Peyer's patch (tissue), 4 donors: ENCODE measurements at regions not wholly inside any gene's neighbourhood (a gene's known extent, or its start where the extent isn't known, plus 50 kb on each side); places are given as distances from the start of the nearest gene placed in this dataset.
"Not testable (repeated sequence)": the region's sequence is repeated elsewhere in the genome, so short reads cannot be mapped to it uniquely, and the experiment has no call there.

Experiments
- DNase-seq, 3 donors: peaks; one replicate each; pipeline ENCODE4 v3.0.0-alpha.2; 2017 to 2019
- H3K27ac ChIP-seq, 4 donors: fragments of 200-600 bp; sonication (generic); one replicate each; pipeline ENCODE4 v1.5.1; 2016 to 2019
- H3K27me3 ChIP-seq, 2 donors: fragments of 200-600 bp; sonication (generic); one replicate each; pipeline ENCODE4 v1.5.1; 2019
- H3K36me3 ChIP-seq, 3 donors: fragments of 200-600 bp; sonication (generic); one replicate each; pipeline ENCODE4 v1.5.1; 2016 to 2019
- H3K4me1 ChIP-seq, 4 donors: fragments of 200-600 bp; sonication (generic); one replicate each; pipeline ENCODE4 v1.5.1; 2016 to 2019
- H3K4me3 ChIP-seq, 4 donors: fragments of 200-600 bp; sonication (generic); 1 replicate in 3 of 4; 2 replicates in 1 of 4; pipeline ENCODE4 v1.5.1; 2016 to 2019; ENCODE audit warnings: mild to moderate bottlenecking in 1 of 4
- H3K9me3 ChIP-seq, 4 donors: fragments of 200-600 bp; sonication (generic); one replicate each; pipeline ENCODE4 v1.5.1; 2016 to 2019; ENCODE audit warnings: mild to moderate bottlenecking in 1 of 4
- POLR2A ChIP-seq, 2 donors: fragments of 450-650 bp; IDR thresholded peaks; one replicate each; pipeline ENCODE4 v1.5.1; 2017; ENCODE audit warnings: antibody characterized with exemption in 2 of 2, mild to moderate bottlenecking in 2 of 2, moderate library complexity in 2 of 2
- TF ChIP-seq, protein P1 (sequence below), 6 experiments: fragments of 450-650 bp in 4 of 6; fragments of 200-600 bp in 2 of 6; sonication (generic) in 1 of 6; IDR thresholded peaks; one replicate each; pipeline ENCODE4 v1.5.1; 2017 to 2019; ENCODE audit warnings: antibody characterized with exemption in 6 of 6, mild to moderate bottlenecking in 3 of 6, moderate library complexity in 1 of 6

GRCh38 chr4:123232439-123232838 is 164.2 kb upstream of the SPRY1 start:
- TF ChIP-seq, protein P1, sequence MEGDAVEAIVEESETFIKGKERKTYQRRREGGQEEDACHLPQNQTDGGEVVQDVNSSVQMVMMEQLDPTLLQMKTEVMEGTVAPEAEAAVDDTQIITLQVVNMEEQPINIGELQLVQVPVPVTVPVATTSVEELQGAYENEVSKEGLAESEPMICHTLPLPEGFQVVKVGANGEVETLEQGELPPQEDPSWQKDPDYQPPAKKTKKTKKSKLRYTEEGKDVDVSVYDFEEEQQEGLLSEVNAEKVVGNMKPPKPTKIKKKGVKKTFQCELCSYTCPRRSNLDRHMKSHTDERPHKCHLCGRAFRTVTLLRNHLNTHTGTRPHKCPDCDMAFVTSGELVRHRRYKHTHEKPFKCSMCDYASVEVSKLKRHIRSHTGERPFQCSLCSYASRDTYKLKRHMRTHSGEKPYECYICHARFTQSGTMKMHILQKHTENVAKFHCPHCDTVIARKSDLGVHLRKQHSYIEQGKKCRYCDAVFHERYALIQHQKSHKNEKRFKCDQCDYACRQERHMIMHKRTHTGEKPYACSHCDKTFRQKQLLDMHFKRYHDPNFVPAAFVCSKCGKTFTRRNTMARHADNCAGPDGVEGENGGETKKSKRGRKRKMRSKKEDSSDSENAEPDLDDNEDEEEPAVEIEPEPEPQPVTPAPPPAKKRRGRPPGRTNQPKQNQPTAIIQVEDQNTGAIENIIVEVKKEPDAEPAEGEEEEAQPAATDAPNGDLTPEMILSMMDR (IDR thresholded peaks at IDR 0.05), result no peak
- no peak for TF ChIP-seq POLR2A (IDR thresholded peaks at IDR 0.05)
- Histone ChIP-seq H3K36me3 (no peaks in the 10 kb centered on the region), H3K4me3 (no peak overlapping the region), H3K27ac (no peak overlapping the region), H3K27me3 (no peaks in the 10 kb centered on the region), H3K9me3 (no peaks in the 10 kb centered on the region), H3K4me1 (no peaks in the 10 kb centered on the region)
- DNase-seq, result no peak

DNA sequence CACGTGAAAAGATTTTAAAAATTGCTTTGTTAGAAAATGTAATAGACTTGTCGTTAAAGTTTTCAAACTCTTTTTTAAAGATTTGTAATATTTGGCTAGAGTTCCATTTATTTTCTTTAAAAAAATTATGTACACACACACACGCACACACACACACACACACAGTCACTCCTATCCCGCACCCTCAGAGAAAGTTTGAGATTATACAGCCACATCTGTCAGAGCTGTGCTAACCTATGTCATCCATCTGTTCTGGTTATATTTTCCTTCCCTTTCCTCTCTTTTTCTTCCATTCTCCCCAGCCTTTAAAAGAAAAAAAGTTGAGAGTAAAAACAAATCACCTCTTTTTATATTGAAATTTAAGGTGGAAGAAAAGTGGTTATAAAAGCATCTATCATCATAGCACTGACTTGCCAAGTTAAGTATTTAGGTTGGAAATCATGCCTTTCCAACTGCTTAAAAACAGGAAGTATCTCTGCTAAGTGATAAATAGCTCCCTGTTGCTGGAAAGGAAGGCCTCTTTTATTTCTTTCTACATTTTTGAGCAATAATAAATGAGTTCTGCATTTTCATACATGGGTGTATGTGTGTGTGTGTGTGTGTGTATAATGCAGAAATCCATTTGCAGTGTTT is 163.3 kb upstream of the SPRY1 start:
- Histone ChIP-seq H3K4me3 (no peak overlapping the region), H3K4me1 (no peaks in the 10 kb centered on the region), H3K36me3 (no peaks in the 10 kb centered on the region), H3K27me3 (no peaks in the 10 kb centered on the region), H3K27ac (no peak overlapping the region), H3K9me3 (no peaks in the 10 kb centered on the region)
- no peak for DNase-seq
- no peak for TF ChIP-seq POLR2A (IDR thresholded peaks at IDR 0.05)
- TF ChIP-seq, protein P1 (IDR thresholded peaks at IDR 0.05), result no peak

DNA sequence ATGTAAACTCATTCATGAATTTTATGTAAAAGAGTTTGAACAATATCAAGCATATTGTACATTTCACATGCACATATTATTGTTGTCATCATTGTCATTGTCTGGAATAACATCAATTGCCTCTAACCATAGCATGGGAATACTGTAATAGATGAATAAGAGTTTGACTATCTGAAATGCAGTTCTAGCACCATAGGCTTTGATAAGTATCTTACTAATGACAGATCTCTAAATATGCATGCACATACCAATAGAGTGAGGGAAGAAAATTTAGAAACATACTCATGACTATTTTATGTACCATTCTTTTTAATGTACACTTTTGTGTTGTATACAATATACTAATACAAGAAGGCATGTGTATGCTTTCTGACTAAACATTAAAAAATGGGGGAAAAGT is 161.6 kb upstream of the SPRY1 start:
- H3K27ac ChIP-seq, result no peak overlapping the region
- no peak overlapping the region for H3K4me3 ChIP-seq
- no peak for DNase-seq
- TF ChIP-seq, protein P1 (IDR thresholded peaks at IDR 0.05), result no peak
- no peak for TF ChIP-seq POLR2A (IDR thresholded peaks at IDR 0.05)
- H3K36me3 ChIP-seq, result no peaks in the 10 kb centered on the region
- no peaks in the 10 kb centered on the region for H3K9me3 ChIP-seq
- no peaks in the 10 kb centered on the region for H3K4me1 ChIP-seq
- H3K27me3 ChIP-seq, result no peaks in the 10 kb centered on the region

DNA sequence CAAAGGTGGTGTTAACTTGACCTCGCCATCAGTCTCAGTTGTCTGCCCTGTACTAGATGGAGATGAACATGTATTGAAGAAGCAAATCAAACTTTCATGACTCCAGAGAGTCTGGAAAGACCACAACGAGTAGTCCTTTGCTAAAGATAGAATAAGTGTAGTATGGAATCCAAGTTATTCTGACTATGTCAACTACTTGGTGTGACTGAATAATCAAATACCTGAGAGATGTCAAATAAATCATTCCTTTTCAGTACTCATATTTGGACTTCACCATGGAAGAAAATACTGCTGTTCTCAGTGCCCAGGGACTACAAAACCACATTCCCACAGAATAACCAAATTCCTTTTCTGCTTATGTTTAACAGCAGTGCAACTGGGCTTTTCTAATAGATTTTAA is 161.2 kb upstream of the SPRY1 start:
- no peak overlapping the region for H3K4me3 ChIP-seq
- H3K4me1 ChIP-seq, result no peaks in the 10 kb centered on the region
- no peaks in the 10 kb centered on the region for H3K36me3 ChIP-seq
- DNase-seq, result no peak
- H3K9me3 ChIP-seq, result no peaks in the 10 kb centered on the region
- H3K27ac ChIP-seq, result no peak overlapping the region
- H3K27me3 ChIP-seq, result no peaks in the 10 kb centered on the region
- TF ChIP-seq POLR2A (IDR thresholded peaks at IDR 0.05), result no peak
- TF ChIP-seq, protein P1 (IDR thresholded peaks at IDR 0.05), result no peak

- Histone ChIP-seq H3K9me3 (no peaks in the 10 kb centered on the region), H3K27ac (no peak overlapping the region), H3K27me3 (no peaks in the 10 kb centered on the region), H3K36me3 (no peaks in the 10 kb centered on the region), H3K4me3 (no peak overlapping the region), H3K4me1 (no peaks in the 10 kb centered on the region)
- DNase-seq, result no peak
- TF ChIP-seq, protein P1 (IDR thresholded peaks at IDR 0.05), result no peak
- TF ChIP-seq POLR2A (IDR thresholded peaks at IDR 0.05), result no peak
These were observed 160.0 kb upstream of the SPRY1 start for GRCh38 chr4:123236606-123237005.

- not testable (repeated sequence) for H3K9me3 ChIP-seq, H3K4me3 ChIP-seq, H3K4me1 ChIP-seq, H3K27me3 ChIP-seq, H3K27ac ChIP-seq, DNase-seq, H3K36me3 ChIP-seq
These were observed 156.3 kb upstream of the SPRY1 start for GRCh38 chr4:123240286-123240685.

DNA sequence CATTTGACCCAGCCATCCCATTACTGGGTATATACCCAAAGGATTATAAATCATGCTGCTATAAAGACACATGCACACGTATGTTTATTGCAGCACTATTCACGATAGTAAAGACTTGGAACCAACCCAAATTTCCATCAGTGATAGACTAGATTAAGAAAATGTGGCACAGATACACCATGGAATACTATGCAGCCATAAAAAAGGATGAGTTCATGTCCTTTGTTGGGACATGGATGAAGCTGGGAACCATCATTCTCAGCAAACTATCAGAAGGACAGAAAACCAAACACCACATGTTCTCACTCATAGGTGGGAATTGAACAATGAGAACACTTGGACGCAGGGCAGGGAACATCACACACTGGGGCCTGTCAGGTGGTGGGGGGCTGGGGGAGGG is 153.4 kb upstream of the SPRY1 start:
- H3K36me3 ChIP-seq, DNase-seq, H3K4me1 ChIP-seq, H3K27me3 ChIP-seq, H3K4me3 ChIP-seq, H3K9me3 ChIP-seq, H3K27ac ChIP-seq: not testable (repeated sequence)
